GM12864 (cell line): ENCODE measurements at regions not wholly inside any gene's neighbourhood (a gene's known extent, or its start where the extent isn't known, plus 50 kb on each side); places are given as distances from the start of the nearest gene placed in this dataset.
"Not testable (repeated sequence)": the region's sequence is repeated elsewhere in the genome, so short reads cannot be mapped to it uniquely, and the experiment has no call there.

ENCODE experiments used
- DNase-seq: peaks from one replicate; pipeline ENCODE4 v3.0.0-alpha.2; 2011; ENCODE audit warnings: low read depth
- H3K4me3 ChIP-seq: 2 replicates; pipeline ENCODE4 v1.5.1; 2011; ENCODE audit warnings: mild to moderate bottlenecking, low read depth, low read length, control low read depth
- CTCF ChIP-seq: IDR thresholded peaks from 2 replicates; pipeline ENCODE4 v1.5.1; 2011; ENCODE audit warnings: low read depth, mild to moderate bottlenecking, moderate library complexity, low read length, control low read depth, inconsistent platforms; ENCODE audit errors: missing control alignments

- no peak overlapping the region for H3K4me3 ChIP-seq
- DNase-seq = no peak
- TF ChIP-seq CTCF = no peak
Measured at GRCh38 chrX:136950211-136950610, 69.7 kb upstream of the RBMX start.

GRCh38 chrX:136941396-136942337 is 61.1 kb upstream of the RBMX start:
- no peak for TF ChIP-seq CTCF
- H3K4me3 ChIP-seq = no peak overlapping the region
- DNase-seq = no peak

GRCh38 chrX:136936183-136936549 is 55.6 kb upstream of the RBMX start:
- no peak for TF ChIP-seq CTCF
- no peak for DNase-seq
- H3K4me3 ChIP-seq = no peak overlapping the region

- H3K4me3 ChIP-seq, DNase-seq: not testable (repeated sequence)
Measured at GRCh38 chrX:136935533-136936182, 55.1 kb upstream of the RBMX start.

- not testable (repeated sequence) for DNase-seq, H3K4me3 ChIP-seq
Measured at GRCh38 chrX:136934652-136935051, 54.1 kb upstream of the RBMX start.

- DNase-seq = no peak
- no peak for TF ChIP-seq CTCF
Measured at GRCh38 chrX:136933611-136934145, 53.2 kb upstream of the RBMX start.

GRCh38 chrX:136931661-136932060 is 51.1 kb upstream of the RBMX start:
- TF ChIP-seq CTCF = no peak
- no peak overlapping the region for H3K4me3 ChIP-seq

More at GRCh38 chrX:136933611-136934145, 53.2 kb upstream of the RBMX start:
- no peak overlapping the region for H3K4me3 ChIP-seq

More at GRCh38 chrX:136931661-136932060, 51.1 kb upstream of the RBMX start:
- DNase-seq = no peak
